Stimulated activated CD4-positive, alpha-beta T cell treated with anti-CD3 and anti-CD28 coated beads, Interleukin-1b, Interleukin-23, amount 100 ng/mL, for 48 hours (primary cell): ENCODE measurements at regions not wholly inside any gene's neighbourhood (a gene's known extent, or its start where the extent isn't known, plus 50 kb on each side); places are given as distances from the start of the nearest gene placed in this dataset.
"Not testable (repeated sequence)": the region's sequence is repeated elsewhere in the genome, so short reads cannot be mapped to it uniquely, and the experiment has no call there.

Experiments
- DNase-seq: peaks from one replicate; pipeline ENCODE4 v3.0.0-alpha.2; 2020

- DNase-seq: no peak
Measured at GRCh38 chr4:114383721-114384120, 214.9 kb upstream of the UGT8 start.

DNA sequence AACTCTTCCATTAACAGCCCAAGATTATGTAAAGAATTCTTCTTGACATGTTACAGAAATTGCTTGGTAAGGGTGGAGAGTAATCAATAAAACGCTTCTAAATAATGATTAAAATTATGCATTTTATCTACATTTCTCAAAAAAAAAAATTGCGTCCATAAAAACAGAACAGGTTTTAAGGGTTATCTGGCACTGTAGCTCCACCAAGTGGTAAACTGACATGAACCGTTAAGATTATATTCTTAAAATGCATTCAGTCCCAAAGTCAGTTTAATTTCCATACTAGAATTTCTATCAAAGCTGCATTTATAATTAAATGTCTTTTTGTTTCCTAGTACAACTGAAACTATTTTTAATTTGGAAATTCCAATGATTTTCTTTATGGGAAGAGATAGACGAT, 214.0 kb upstream of the UGT8 start:
- DNase-seq: no peak

GRCh38 chr4:114385195-114385985, 213.2 kb upstream of the UGT8 start:
- no peak for DNase-seq

DNA sequence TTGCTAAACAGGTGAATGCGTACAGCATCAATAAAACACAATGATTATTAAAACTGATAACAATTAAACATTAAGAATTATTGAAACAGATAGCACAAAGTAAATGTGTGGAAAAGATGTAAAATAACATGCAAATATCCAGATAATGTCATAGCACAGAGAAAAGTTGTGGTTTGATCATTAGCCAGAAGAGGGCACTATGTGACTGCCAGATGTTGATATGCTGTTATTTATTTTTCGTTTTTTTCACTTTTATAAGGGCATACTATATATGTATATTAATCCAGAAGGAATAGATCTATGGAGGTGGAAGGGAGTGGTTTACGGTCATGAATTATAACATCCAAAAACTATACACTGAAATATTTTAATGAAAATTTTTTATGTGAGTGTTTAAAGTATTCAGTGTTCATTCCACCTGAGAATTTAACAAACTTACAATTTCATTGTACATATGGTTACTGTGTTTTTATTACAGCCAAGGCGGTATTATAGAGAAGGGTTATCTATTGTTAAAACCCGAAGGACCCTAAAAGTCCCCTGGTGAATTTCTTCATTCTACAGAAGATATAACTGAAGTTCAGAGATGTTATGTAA, 211.9 kb upstream of the UGT8 start:
- no peak for DNase-seq

GRCh38 chr4:114389070-114389685, 209.4 kb upstream of the UGT8 start:
- no peak for DNase-seq

GRCh38 chr4:114393295-114394038, 205.1 kb upstream of the UGT8 start:
- DNase-seq: no peak

- no peak for DNase-seq
Measured at GRCh38 chr4:114396808-114397207, 201.8 kb upstream of the UGT8 start.

- no peak for DNase-seq
Measured at GRCh38 chr4:114398410-114398809, 200.2 kb upstream of the UGT8 start.

GRCh38 chr4:114399105-114399504, 199.5 kb upstream of the UGT8 start:
- no peak for DNase-seq

DNA sequence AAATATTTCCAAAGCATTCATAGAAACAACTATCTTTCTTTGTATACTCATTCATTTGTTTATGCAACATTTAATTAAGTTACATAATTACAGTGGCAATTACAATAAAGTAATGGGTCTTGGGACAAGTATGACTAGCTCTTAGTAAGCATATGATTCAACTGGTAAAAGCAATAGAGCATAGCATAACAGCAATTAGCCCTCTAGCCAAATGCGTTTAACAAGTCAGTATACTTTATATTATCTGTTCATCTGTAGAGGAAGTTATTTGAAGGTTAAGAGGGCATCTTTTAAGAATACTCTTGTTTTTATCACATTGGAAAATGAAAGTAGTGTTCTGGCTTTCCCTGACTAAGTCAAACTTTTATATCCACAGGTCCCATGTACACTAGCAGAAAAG, 198.1 kb upstream of the UGT8 start:
- no peak for DNase-seq

DNA sequence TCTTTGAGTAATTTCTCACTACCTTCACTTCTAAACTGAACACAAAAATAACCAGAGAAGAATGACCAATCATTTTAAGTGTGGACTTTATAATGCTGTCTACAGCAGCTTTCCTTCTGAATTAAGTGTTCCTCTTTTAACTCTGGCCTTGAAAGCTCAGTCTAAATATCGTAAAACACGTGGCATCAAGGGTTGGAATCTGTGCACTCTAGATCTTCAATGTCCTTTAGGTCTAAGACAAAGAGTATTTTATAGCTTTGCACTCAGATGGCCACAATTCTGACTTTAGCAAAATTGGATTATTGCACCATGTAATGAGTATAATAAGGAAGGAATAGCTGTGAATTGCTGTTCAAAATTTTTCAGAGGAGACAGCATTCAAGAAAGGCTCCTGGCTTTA, 197.1 kb upstream of the UGT8 start:
- no peak for DNase-seq

DNA sequence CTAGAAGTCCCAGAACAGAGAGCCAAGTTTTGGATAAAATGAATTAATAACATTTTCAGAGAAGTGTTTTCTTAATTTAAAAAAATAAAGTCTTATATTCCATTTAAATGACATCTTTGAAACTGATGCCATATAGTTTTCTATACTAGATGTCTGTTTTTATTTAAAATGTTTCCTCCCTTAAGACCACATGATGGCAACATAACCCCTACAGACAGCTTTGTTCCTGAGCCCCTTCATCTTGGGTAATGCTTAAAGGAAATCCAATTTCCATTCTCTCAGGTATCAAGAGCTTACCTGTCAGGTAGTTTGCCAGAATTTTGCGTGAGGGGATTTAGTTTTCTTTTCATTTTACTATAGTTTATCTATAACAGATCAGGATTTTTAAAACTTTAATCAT, 181.4 kb upstream of the UGT8 start:
- DNase-seq: no peak

GRCh38 chr4:114420069-114420468, 178.5 kb upstream of the UGT8 start:
- DNase-seq: no peak

DNA sequence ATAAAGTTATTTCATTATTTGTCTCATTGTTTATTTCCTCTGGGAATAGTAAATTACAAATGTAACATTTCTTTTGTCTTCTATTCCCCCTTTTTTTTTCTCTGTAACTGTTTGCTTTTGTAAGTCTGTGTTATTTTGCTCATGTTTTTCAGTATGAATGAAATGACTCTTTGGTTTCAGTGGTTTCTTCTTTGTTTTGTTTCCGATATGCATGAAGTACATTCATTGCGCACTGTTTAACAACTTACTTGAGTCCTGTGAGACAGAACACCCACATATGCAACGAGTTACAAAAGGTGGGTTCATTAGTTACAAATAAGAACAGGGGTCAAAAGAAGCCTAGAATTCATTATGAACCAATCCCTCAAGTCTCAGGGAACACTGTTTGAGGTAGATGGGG, 175.0 kb upstream of the UGT8 start:
- DNase-seq: no peak

DNA sequence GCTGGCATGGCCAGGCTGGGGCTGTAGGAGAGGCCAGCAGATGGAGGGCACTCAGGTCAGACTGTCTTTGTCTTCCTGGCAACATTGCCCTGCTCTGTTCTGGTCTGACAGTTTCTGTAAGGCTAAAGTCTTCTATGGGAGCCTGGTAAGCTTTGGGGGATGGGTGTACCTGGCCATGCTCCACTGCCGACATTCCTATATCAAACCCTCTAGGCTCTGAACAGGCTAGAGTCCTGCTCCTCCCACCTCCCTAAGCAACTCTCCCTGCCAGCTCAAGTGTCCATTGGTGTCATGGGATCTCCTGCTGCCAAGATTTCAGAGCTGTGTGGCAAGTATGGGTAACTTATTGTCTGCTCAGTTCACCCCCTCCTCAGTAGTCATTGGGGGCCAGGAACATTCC, 163.5 kb upstream of the UGT8 start:
- no peak for DNase-seq

DNA sequence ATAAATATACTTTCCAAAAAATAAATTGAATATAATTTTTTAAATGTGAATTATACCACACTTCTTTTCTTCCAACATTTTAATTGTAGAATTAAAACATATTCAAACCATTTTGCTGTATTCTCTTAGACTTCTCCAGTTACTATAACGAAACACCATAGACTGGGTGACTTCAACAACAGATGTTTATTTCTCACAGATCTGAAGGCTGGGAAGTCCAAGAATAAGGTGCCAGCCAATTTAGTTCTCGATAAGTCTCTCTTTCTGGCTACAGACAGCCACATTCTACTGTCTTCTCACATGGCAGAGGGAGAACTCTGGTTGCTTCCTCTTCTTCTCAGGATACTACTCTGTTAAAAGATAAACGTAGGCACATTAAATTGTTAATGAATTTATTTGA, 155.8 kb upstream of the UGT8 start:
- no peak for DNase-seq

DNA sequence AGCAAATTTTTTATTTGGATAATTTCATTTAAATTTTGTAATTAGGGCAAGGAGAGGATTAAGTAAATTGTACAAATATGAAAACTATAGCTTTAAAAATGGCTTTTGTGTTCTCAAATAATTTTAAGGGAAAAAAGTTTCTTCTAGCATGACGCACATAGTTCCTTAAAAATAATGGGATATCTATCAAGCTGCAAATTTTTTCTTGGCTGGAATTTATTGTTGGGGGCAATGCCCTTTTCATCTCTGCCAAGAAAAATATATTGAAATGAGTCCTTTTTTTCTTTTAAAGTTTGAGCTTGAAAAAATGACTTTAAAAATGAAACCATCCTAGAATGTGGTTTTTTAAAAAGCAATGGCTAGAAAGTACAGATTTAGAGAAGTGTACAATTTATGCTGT, 154.4 kb upstream of the UGT8 start:
- DNase-seq: no peak

GRCh38 chr4:114447963-114448516, 150.6 kb upstream of the UGT8 start:
- DNase-seq: not testable (repeated sequence)

- no peak for DNase-seq
Measured at GRCh38 chr4:114458728-114459127, 139.9 kb upstream of the UGT8 start.

DNA sequence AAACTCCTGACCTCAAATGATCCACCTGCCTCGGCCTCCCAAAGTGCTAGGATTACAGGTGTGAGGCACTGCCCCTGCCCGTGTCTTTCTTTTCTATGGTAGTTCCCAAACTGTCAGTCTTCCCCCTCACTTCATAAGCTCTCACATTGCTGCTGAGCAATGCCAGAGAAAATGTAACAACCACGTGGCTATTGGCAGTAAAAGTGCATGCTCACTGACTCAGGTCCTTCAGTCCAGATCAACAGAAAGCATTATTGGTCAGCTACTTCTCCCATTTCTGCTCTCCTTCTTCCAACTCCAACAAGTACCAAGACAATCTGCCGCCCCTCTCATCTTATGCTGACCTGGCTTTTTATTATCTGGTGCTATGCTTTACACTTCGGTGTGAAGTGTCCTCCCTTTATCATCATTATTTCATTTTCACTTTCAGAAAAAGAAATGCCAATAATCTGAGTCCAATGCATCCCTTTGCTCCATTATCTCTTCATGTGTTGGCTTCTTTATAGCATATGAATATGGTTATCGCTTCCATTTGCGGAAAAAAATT, 133.8 kb upstream of the UGT8 start:
- no peak for DNase-seq

GRCh38 chr4:114465766-114466165, 132.8 kb upstream of the UGT8 start:
- DNase-seq: no peak

- no peak for DNase-seq
Measured at GRCh38 chr4:114466299-114466698, 132.3 kb upstream of the UGT8 start.
